GM10248 (cell line): ENCODE measurements at regions not wholly inside any gene's neighbourhood (a gene's known extent, or its start where the extent isn't known, plus 50 kb on each side); places are given as distances from the start of the nearest gene placed in this dataset.

Source experiments
- CTCF ChIA-PET: fragments of 300-600 bp; sonication (Branson Sonifier 250); formaldehyde crosslinking; extraction: SDS; loops from one replicate; lab custom pipeline; 2021; ENCODE audit warnings: antibody characterized with exemption; lab: Yijun Ruan, JAX
- POLR2A ChIA-PET: fragments of 350-650 bp; sonication (Branson Sonifier 250); formaldehyde crosslinking; extraction: SDS; loops from one replicate; lab custom pipeline; 2020; ENCODE audit warnings: antibody characterized with exemption; lab: Yijun Ruan, JAX
- DNase-seq: peaks from one replicate; pipeline ENCODE4 v3.0.0; 2012; ENCODE audit errors: extremely low spot score
- TF ChIP-seq, protein P1 (sequence below): IDR thresholded peaks from 2 replicates; pipeline ENCODE4 v1.5.1; 2012; ENCODE audit warnings: mild to moderate bottlenecking, low read depth; ENCODE audit errors: extremely low read depth, missing control alignments, control extremely low read depth

DNA sequence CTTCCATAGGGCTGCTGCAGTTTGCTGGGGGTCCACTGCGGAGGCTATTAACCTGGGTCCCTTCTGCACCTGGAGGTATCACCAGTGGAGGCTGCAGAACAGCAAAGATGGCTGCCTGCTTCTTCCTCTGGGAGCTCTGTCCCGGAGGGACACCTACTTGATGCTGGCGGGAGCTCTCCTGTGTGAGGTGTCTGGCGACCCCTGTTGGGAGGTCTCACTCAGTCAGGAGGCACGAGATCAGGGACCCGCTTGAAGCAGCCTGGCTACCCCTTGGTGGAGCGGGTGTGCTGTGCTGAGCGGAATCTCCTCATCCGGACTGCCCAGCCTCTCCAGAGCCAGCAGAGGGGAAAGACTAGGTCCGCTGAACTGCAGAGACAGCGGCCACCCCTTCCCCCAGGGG lies 56.0 kb upstream of the CTXND1 start:
- POLR2A ChIA-PET, result no interaction called here
- CTCF ChIA-PET, result no interaction called here
- TF ChIP-seq, protein P1, sequence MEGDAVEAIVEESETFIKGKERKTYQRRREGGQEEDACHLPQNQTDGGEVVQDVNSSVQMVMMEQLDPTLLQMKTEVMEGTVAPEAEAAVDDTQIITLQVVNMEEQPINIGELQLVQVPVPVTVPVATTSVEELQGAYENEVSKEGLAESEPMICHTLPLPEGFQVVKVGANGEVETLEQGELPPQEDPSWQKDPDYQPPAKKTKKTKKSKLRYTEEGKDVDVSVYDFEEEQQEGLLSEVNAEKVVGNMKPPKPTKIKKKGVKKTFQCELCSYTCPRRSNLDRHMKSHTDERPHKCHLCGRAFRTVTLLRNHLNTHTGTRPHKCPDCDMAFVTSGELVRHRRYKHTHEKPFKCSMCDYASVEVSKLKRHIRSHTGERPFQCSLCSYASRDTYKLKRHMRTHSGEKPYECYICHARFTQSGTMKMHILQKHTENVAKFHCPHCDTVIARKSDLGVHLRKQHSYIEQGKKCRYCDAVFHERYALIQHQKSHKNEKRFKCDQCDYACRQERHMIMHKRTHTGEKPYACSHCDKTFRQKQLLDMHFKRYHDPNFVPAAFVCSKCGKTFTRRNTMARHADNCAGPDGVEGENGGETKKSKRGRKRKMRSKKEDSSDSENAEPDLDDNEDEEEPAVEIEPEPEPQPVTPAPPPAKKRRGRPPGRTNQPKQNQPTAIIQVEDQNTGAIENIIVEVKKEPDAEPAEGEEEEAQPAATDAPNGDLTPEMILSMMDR, result no peak
- DNase-seq, result no peak

DNA sequence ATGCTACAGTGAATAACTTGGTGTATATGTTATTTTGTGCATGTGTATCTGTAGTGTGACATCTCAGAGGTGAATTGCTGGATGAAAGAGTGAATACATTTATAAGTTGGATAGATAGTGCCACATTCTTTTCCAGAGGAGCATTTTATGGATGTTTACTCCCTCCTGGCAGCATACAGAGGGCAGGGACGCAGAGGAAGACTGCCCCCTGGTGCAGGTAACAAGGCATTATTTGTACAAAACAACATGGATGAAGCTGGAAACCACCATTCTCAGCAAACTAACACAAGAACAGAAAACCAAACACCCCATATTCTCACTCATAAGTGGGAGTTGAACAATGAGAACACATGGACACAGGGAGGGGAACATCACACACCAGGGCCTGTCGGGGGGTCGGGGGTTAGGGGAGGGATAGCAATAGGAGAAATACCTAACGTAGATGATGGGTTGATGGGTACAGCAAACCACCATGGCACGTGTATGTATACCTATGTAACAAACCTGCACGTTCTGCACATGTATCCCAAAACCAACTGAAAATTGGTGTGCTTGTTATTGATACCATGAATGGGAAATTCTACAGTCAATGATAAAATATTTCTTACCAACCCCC lies 57.9 kb upstream of the CTXND1 start:
- TF ChIP-seq, protein P1, result peak; percentile 12
- ChIA-PET POLR2A (no interaction called here), CTCF (no interaction called here)
- DNase-seq, result no peak

DNA sequence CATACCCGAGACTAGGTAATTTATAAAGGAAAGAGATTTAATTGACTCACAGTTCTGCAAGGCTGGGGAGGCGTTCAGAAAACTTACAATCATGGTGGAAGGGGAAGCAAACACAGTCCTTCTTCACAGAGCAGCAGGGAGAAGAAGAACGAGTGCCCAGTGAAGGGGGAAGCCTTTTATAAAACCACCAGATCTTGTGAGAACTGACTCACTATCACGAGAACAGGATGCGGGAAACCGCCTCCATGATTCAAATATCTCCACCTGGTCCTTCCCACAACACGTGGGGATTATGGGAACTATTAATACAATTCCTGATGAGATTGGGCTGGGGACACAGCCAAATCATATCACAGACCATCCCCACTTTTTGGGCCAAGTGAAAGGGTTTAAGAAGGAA lies 58.8 kb upstream of the CTXND1 start:
- ChIA-PET CTCF (no interaction called here), POLR2A (no interaction called here)
- TF ChIP-seq, protein P1, result no peak
- no peak for DNase-seq

DNA sequence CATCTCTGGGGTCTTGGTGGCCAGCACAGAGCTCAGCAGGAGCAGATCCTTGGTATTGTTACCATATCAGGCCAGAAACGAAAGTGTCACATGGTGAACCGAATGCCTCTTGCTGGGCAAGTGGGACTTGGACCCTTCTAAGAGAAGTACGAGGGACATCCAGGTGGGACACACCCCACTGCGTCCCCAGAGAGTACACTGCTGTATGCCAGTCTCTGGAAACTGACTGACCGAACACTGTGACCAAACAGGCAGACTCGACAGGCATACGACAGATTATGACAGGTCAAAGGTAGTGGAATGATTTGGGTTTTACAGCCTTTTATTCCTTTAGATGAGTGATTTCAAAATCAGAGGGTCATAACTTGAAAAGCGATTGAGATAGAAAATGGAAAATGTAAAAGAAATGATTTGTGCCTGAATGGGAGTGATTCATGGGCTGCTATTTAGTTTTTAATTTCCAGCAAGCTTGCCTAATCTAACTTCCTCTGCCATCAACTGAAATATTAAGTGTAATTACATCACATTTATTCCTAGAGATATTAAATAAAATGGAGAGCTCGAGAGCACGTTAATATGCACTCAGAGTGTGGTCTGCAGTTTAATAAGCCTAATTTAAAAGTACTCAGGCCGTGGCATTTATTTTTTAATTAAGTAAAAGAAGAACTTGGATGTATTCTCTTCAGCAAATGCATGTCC lies 63.4 kb upstream of the CTXND1 start:
- POLR2A ChIA-PET, result no interaction called here
- no peak for DNase-seq
- TF ChIP-seq, protein P1, result no peak
- CTCF ChIA-PET, result interaction anchor here (1.6 kb wide), 1 partner anchor 9 kb away, joined by 5 read pairs; no protein-coding TSS in a partner anchor

DNA sequence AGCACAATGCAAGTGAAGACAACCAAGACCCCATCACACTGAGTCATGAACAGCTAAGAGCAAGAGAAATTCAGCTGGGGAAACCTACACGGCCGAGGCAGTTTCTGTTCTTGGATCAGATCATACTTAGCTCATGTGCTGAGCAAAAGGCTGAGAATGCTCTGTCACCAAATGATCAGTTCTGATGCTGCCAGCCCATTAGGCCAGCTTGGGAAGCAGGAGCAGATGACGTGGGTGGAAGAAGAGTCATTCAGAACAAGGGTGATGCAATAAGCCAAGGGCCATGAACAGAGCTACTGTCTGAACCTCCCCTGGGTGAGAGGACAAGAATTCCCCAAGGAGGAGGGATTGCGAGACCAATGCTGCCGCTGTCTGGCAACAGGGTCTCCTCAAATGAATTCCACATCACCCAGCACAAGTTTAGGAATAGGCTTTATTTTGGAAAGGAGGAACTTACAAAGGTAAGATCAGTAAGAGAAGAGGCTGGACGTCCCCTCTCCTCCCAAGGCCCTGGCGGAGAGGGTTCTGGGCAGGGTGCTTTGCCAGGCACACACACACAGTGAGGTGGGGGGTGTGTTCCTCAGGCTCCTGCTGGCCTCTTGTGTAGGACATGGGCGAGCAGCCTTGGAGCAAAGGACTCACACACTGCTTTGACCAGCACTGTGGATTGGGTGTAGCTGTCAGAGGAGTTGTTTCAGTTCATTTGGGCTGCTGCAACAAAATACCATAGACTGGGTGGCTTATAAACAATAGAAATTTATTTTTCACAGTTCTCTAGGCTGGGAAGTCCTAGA lies 65.6 kb upstream of the CTXND1 start:
- TF ChIP-seq, protein P1, result no peak
- POLR2A ChIA-PET, result no interaction called here
- CTCF ChIA-PET, result interaction anchor here (0.6 kb wide), 1 partner anchor 22 kb away, joined by 3 read pairs; no protein-coding TSS in a partner anchor
- no peak for DNase-seq

DNA sequence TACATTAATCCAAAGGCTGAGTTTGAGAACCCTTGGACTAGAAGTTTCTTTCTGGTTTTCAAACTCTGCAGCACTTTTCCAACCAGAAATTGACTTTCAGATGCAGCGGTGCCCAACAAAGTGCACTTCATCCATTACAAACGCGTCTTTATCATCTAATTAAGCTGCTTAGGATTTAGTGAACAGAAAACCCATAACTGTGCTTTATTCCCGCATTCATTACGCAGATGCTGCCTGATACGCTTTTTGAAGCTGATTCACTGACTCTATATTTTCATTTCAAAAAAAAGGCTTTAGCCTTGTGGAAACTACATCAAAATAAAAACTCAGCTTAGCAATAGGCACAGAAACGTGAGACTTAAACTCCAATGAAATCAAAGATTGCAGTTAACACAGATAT lies 69.8 kb upstream of the CTXND1 start:
- TF ChIP-seq, protein P1, result no peak
- ChIA-PET POLR2A (no interaction called here), CTCF (interaction anchor here (0.8 to 1.1 kb wide), 2 partner anchors 13 to 982 kb away, joined by 3 read pairs; no protein-coding TSS in a partner anchor)
- no peak for DNase-seq
